SK-N-SH treated with all-trans-retinoic acid at 6 μM for 48 hours (cell line): ENCODE measurements at regions not wholly inside any gene's neighbourhood (a gene's known extent, or its start where the extent isn't known, plus 50 kb on each side); places are given as distances from the start of the nearest gene placed in this dataset.

Experiments used
- ATAC-seq: fragments of 200-7000 bp; cut with Tn5 transposase; 3 replicates; pipeline ENCODE4 v1.9.1; 2020; ENCODE audit warnings: mild to moderate bottlenecking, moderate library complexity
- ARNTL ChIP-seq: fragments of 450-650 bp; formaldehyde crosslinking; IDR thresholded peaks from 2 replicates; pipeline ENCODE4 v1.5.0; 2020; ENCODE audit warnings: low read depth, mild to moderate bottlenecking, moderate library complexity, borderline replicate concordance
- BACH2 ChIP-seq: fragments of 250-450 bp; sonication (Bioruptor Pico); IDR thresholded peaks from 2 replicates; pipeline ENCODE4 v1.9.0; 2021; ENCODE audit warnings: mild to moderate bottlenecking, borderline replicate concordance
- CREB5 ChIP-seq: fragments of 250-450 bp; sonication (Bioruptor Pico); IDR thresholded peaks from 2 replicates; pipeline ENCODE4 v1.5.1; 2020; ENCODE audit warnings: low read depth, mild to moderate bottlenecking, moderate library complexity
- CSDC2 ChIP-seq: fragments of 250-450 bp; sonication (Bioruptor Pico); IDR thresholded peaks from 2 replicates; pipeline ENCODE4 v1.5.0; 2020; ENCODE audit warnings: mild to moderate bottlenecking, moderate library complexity
- ESRRG ChIP-seq: fragments of 250-450 bp; sonication (Bioruptor Pico); IDR thresholded peaks from 2 replicates; pipeline ENCODE4 v1.6.1; 2021; ENCODE audit warnings: mild to moderate bottlenecking
- GLIS3 ChIP-seq: fragments of 250-450 bp; sonication (Bioruptor Pico); IDR thresholded peaks from 2 replicates; pipeline ENCODE4 v1.5.0; 2020; ENCODE audit warnings: mild to moderate bottlenecking, moderate library complexity
- ISL1 ChIP-seq: fragments of 250-450 bp; sonication (Bioruptor Pico); IDR thresholded peaks from 2 replicates; pipeline ENCODE4 v2.1.2; 2022; ENCODE audit warnings: mild to moderate bottlenecking, moderate library complexity
- OSR1 ChIP-seq: fragments of 250-450 bp; sonication (Bioruptor Pico); IDR thresholded peaks from 2 replicates; pipeline ENCODE4 v1.8.0; 2022; ENCODE audit warnings: moderate library complexity, mild to moderate bottlenecking, inconsistent platforms
- PATZ1 ChIP-seq: fragments of 250-450 bp; sonication (Bioruptor Pico); IDR thresholded peaks from 2 replicates; pipeline ENCODE4 v1.8.0; 2020; ENCODE audit warnings: mild to moderate bottlenecking, moderate library complexity, borderline replicate concordance
- POU6F1 ChIP-seq: fragments of 250-450 bp; sonication (Bioruptor Pico); IDR thresholded peaks from 2 replicates; pipeline ENCODE4 v1.8.0; 2021; ENCODE audit warnings: low read depth, mild to moderate bottlenecking, moderate library complexity, borderline replicate concordance
- PPARA ChIP-seq: fragments of 250-450 bp; sonication (Bioruptor Pico); IDR thresholded peaks from 2 replicates; pipeline ENCODE4 v1.5.0; 2020; ENCODE audit warnings: mild to moderate bottlenecking, borderline replicate concordance
- SNAI2 ChIP-seq: fragments of 250-450 bp; sonication (Bioruptor Pico); IDR thresholded peaks from 2 replicates; pipeline ENCODE4 v1.5.0; 2020; ENCODE audit warnings: mild to moderate bottlenecking, moderate library complexity
- TOX ChIP-seq: fragments of 250-450 bp; sonication (Bioruptor Pico); IDR thresholded peaks from 2 replicates; pipeline ENCODE4 v1.8.0; 2021; ENCODE audit warnings: mild to moderate bottlenecking, moderate library complexity, borderline replicate concordance
- TSHZ2 ChIP-seq: fragments of 250-450 bp; sonication (Bioruptor Pico); IDR thresholded peaks from 2 replicates; pipeline ENCODE4 v1.5.0; 2020; ENCODE audit warnings: mild to moderate bottlenecking, moderate library complexity
- ZC3H10 ChIP-seq: fragments of 250-450 bp; sonication (Bioruptor Pico); IDR thresholded peaks from 2 replicates; pipeline ENCODE4 v1.5.1; 2021; ENCODE audit warnings: mild to moderate bottlenecking, moderate library complexity
- ZFP3 ChIP-seq: fragments of 250-450 bp; sonication (Bioruptor Pico); IDR thresholded peaks from 2 replicates; pipeline ENCODE4 v1.5.0; 2020; ENCODE audit warnings: mild to moderate bottlenecking, moderate library complexity
- ZFP30 ChIP-seq: fragments of 450-650 bp; formaldehyde crosslinking; IDR thresholded peaks from 2 replicates; pipeline ENCODE4 v1.5.0; 2022; ENCODE audit warnings: mild to moderate bottlenecking, moderate library complexity
- ZNF565 ChIP-seq: fragments of 450-650 bp; formaldehyde crosslinking; conservative IDR thresholded peaks from 2 replicates; pipeline ENCODE4 v1.5.0; 2020; ENCODE audit warnings: low read depth, mild to moderate bottlenecking, moderate library complexity
- ZNF70 ChIP-seq: fragments of 450-650 bp; formaldehyde crosslinking; IDR thresholded peaks from 2 replicates; pipeline ENCODE4 v1.5.0; 2020; ENCODE audit warnings: mild to moderate bottlenecking, moderate library complexity
- ZNF8 ChIP-seq: fragments of 450-650 bp; formaldehyde crosslinking; IDR thresholded peaks from 2 replicates; pipeline ENCODE4 v1.5.0; 2020; ENCODE audit warnings: mild to moderate bottlenecking, moderate library complexity
- TF ChIP-seq, protein P1 (sequence below): fragments of 250-450 bp; sonication (Bioruptor Pico); IDR thresholded peaks from 2 replicates; pipeline ENCODE4 v1.5.1; 2021; ENCODE audit warnings: mild to moderate bottlenecking, moderate library complexity

- ATAC-seq: peak; percentile 70
- TF ChIP-seq ISL1 (CRISPR knock-in tag) (0 out of 2 replicates have a peak, but pooled peaks have one; percentile 11), ZFP30 (CRISPR knock-in tag) (no peak)
Measured at GRCh38 chr2:67290451-67291290, 106.5 kb upstream of the ETAA1 start.

DNA sequence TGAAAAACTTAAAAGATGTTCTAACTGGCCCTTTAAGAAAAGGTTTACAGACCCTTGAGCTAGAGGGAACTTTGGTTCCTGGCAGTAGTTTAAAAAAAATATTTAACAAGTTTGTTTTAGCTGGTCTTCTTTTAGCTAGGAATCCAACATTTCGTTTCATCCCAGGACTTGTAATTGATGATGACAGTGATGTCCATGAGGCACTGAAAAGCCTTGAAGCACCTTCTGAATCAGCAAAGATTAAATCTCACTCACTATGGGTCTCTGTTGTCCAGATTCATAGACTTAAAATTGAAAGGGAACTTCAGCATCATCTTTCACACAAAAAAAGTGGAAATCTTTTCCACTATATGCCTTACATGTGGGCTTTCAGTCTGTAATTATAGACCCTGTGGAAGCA lies 102.9 kb upstream of the ETAA1 start:
- TF ChIP-seq PPARA (no peak), CSDC2 (CRISPR knock-in tag) (no peak), ISL1 (CRISPR knock-in tag) (0 out of 2 replicates have a peak, but pooled peaks have one; percentile 26)
- peak; percentile 10; the same call in 1 of the 3 replicates for ATAC-seq

DNA sequence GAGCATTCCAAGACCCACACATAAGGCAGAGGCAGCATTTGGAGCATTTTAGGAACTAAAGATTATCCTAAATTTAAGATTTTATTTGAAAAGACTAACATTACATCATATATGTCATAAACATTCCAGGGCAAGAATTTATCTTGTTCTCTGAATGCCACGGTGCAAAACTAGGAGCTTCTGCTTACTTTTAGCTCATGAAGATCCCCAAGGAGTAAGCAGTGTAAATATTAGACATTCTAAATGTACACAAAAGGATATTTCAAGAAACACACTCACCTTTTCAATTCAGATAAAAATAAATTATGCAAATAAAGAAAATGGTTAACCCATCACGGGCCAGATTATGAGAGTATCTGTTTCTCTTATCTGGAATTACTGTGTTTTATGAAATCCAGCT lies 101.7 kb upstream of the ETAA1 start:
- peak; percentile 31; the same call in 2 of the 3 replicates for ATAC-seq
- TF ChIP-seq PPARA: no peak
- TF ChIP-seq CREB5 (CRISPR knock-in tag): no peak
- no peak for TF ChIP-seq POU6F1
- no peak for TF ChIP-seq GLIS3 (CRISPR knock-in tag)
- TF ChIP-seq ZNF565 (CRISPR knock-in tag): no peak
- TF ChIP-seq, protein P1, sequence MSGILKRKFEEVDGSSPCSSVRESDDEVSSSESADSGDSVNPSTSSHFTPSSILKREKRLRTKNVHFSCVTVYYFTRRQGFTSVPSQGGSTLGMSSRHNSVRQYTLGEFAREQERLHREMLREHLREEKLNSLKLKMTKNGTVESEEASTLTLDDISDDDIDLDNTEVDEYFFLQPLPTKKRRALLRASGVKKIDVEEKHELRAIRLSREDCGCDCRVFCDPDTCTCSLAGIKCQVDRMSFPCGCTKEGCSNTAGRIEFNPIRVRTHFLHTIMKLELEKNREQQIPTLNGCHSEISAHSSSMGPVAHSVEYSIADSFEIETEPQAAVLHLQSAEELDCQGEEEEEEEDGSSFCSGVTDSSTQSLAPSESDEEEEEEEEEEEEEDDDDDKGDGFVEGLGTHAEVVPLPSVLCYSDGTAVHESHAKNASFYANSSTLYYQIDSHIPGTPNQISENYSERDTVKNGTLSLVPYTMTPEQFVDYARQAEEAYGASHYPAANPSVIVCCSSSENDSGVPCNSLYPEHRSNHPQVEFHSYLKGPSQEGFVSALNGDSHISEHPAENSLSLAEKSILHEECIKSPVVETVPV (CRISPR knock-in tag): no peak
- no peak for TF ChIP-seq ZNF70 (CRISPR knock-in tag)
- no peak for TF ChIP-seq SNAI2 (CRISPR knock-in tag)
- TF ChIP-seq ESRRG (CRISPR knock-in tag): no peak
- no peak for TF ChIP-seq ZC3H10 (CRISPR knock-in tag)
- no peak for TF ChIP-seq OSR1 (CRISPR knock-in tag)
- TF ChIP-seq TSHZ2 (CRISPR knock-in tag): no peak
- TF ChIP-seq TOX (CRISPR knock-in tag): no peak
- no peak for TF ChIP-seq BACH2
- no peak for TF ChIP-seq ARNTL (CRISPR knock-in tag)
- TF ChIP-seq ZFP30 (CRISPR knock-in tag): no peak
- TF ChIP-seq ZNF8 (CRISPR knock-in tag): no peak
- TF ChIP-seq ZFP3 (CRISPR knock-in tag): no peak
- TF ChIP-seq ISL1 (CRISPR knock-in tag): no peak
- TF ChIP-seq PATZ1 (CRISPR knock-in tag): no peak
